GF-D8 (cell line): ENCODE measurements at regions not wholly inside any gene's neighbourhood (a gene's known extent, or its start where the extent isn't known, plus 50 kb on each side); places are given as distances from the start of the nearest gene placed in this dataset.
"Not testable (repeated sequence)": the region's sequence is repeated elsewhere in the genome, so short reads cannot be mapped to it uniquely, and the experiment has no call there.

ENCODE experiments used
- DNase-seq: peaks from one replicate; lab custom pipeline; 2025; lab: John Stamatoyannopoulos, UW

- no peak for DNase-seq
Measured at GRCh38 chr2:42974169-42974720, 181.9 kb upstream of the HAAO start.

- no peak for DNase-seq
Measured at GRCh38 chr2:42973726-42974125, 181.3 kb upstream of the HAAO start.

- DNase-seq: not testable (repeated sequence)
Measured at GRCh38 chr2:42972933-42973516, 180.6 kb upstream of the HAAO start.

GRCh38 chr2:42971947-42972736 is 179.8 kb upstream of the HAAO start:
- no peak for DNase-seq

GRCh38 chr2:42971381-42971780 is 179.0 kb upstream of the HAAO start:
- DNase-seq: no peak

- no peak for DNase-seq
Measured at GRCh38 chr2:42970151-42970550, 177.8 kb upstream of the HAAO start.

- DNase-seq: no peak
Measured at GRCh38 chr2:42969231-42970150, 177.1 kb upstream of the HAAO start.

- DNase-seq: peak; percentile 94
Measured at GRCh38 chr2:42967959-42968674, 175.7 kb upstream of the HAAO start.

GRCh38 chr2:42965910-42966309 is 173.5 kb upstream of the HAAO start:
- no peak for DNase-seq

DNA sequence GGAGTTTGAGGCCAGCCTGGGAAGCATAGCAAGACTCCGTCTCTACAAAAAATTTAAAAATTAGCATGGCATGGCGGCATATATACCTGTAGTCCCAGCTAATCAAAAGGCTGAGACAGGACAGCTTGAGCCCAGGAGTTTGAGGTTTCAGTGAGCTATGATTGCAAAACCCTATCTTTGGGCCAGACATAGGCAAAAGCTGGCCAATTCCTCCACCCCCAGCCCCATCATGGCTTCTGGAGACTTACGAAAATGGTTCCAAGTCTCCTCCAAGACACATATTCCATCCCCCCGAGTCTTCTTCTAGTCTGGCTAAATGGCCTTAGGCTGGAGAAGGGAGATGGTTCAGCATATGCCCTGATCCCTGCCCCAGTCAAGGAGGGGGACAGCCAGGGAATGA is 172.8 kb upstream of the HAAO start:
- DNase-seq: peak; percentile 15

GRCh38 chr2:42964439-42965083 is 172.2 kb upstream of the HAAO start:
- DNase-seq: peak; percentile 79

GRCh38 chr2:42963452-42964068 is 171.2 kb upstream of the HAAO start:
- no peak for DNase-seq

DNA sequence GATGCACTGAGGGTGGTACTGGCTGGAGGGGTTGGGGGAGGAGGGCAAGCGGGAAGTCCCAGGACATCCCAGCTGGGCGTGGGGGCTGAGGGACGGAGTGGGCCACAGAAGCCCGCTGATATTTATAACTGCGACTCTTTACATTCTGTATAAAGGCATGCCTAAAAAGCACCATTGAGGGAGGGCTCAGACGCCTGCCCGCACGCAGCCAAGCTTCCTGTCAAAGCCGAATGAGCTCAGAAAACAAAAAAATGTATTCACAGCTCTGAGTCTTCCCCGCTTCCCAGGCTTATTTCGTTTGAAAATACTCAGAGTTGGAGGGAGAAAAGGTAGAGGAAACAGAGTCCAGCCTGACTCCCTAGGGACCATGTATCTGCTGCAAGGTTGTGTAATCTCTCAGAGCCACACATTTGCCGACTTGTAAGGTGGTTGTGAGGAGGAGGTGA is 170.1 kb upstream of the HAAO start:
- DNase-seq: peak; percentile 42

DNA sequence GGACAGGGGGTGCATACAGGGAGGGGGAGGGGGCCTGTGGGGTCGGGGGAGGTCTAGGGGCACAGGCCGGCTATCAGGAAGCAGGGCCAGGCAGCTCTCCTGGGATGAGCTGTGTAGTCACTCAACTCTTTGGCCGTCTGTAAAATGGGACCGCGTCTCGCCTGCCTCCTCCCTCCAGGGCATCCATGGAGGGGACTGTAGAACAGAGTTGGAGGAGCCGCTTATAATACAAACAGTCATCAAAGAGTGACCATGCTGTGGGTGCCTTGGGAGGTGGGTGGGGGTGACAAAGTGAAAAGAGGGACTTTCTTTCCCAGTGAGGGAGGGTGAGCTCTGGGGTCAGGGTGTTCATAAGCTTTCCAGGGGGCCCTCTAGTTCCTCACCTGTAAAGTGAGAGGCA is 169.6 kb upstream of the HAAO start:
- DNase-seq: no peak

- peak; percentile 90 for DNase-seq
Measured at GRCh38 chr2:42961385-42961811, 169.0 kb upstream of the HAAO start.

- DNase-seq: no peak
Measured at GRCh38 chr2:42960842-42961180, 168.4 kb upstream of the HAAO start.

DNA sequence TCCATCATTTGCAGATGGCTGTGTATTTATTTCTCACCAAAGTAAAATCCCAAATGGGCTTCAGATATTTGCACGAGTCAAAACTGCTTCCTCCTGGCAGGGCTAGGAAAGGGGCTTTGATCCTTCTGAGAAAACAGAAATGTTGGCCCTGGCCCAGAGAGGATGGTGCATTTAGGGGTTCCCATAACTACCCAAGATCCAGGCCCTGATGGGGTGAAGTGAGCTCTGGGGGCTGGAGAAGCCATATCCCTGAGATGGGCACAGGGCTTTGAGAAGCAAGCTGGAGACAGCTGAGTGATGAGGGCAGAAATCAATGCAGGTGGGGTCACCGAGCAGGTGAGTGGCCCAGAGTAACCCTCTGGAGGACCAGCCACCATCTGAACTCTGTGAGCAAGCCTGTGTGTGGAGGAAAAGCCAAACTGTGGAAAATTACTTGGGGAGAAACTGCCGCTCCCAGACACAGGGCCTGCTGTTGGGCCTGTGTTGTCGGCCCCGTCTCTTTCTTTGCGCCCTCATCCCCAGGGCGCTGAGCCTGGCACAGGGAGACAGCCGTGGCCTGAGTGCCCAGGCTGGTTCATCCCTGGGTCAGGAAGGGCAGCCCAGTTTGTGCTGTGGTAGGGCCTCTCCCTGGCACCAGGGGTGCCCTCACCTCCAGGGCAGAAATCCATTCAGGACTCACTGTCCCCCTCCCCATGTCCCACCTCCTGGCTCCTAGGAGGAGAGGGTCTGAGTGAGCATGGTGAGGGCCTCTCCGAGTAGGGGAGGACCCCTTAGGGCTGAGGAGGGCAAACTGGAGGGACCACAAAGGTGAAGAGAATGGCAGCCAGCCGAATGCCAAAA is 167.8 kb upstream of the HAAO start:
- no peak for DNase-seq

DNA sequence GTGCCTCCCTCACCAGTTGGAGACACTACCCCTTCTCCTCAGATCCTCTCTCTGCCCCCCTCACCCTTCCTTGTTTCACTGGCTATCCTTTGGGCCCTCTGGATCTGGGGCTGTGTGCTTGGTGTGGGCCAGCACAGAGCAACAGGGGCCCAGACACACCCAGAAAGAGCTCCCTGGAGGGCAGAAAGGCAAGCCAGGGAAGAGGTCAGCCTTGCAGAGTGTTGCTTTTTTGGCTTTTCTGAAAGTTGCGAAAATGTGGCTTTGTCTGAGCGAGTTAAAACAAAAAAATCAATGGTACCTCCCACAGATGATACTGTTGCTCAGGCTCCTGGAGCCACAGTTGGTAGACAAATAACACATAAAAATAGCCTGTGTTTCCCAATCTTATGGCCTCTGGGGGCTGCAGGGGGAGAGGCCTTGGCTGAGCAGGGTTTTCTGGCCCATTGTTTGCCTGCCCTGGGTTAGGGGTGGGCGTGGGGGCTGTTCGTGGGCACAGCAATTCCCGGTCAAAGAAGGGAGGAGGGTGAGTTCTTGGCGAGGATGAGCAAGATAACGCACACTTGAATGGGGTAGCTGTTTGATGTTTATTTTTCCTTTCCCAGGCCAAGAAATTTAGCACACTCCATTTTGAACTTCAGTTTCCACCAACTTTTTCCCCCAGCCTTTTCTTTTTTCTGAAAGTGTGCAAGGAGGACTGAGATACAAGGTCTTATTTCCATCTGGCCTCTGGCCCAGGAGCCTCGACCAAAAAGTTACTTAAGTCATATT is 167.0 kb upstream of the HAAO start:
- DNase-seq: peak; percentile 78

- no peak for DNase-seq
Measured at GRCh38 chr2:42958741-42959233, 166.4 kb upstream of the HAAO start.
